NB4 (cell line): ENCODE measurements at regions not wholly inside any gene's neighbourhood (a gene's known extent, or its start where the extent isn't known, plus 50 kb on each side); places are given as distances from the start of the nearest gene placed in this dataset.

Experiments
- DNase-seq: peaks from one replicate; pipeline ENCODE4 v3.0.0; 2010; ENCODE audit warnings: low read depth
- H3K4me3 ChIP-seq: one replicate; pipeline ENCODE4 v1.5.1; 2011; ENCODE audit warnings: mild to moderate bottlenecking, low read depth, low read length, moderate library complexity
- CTCF ChIP-seq: IDR thresholded peaks from one replicate; pipeline ENCODE4 v1.5.1; 2012; ENCODE audit warnings: low read depth, low read length
- MAX ChIP-seq: IDR thresholded peaks from 2 replicates; pipeline ENCODE4 v1.6.1; 2011; ENCODE audit warnings: low read depth, low read length
- MYC ChIP-seq: IDR thresholded peaks from 2 replicates; pipeline ENCODE4 v1.6.1; 2011; ENCODE audit warnings: low read depth, low read length
- POLR2A ChIP-seq: IDR thresholded peaks from 2 replicates; pipeline ENCODE4 v1.6.1; 2011; ENCODE audit warnings: mild to moderate bottlenecking; ENCODE audit not compliant: insufficient read length; ENCODE audit errors: extremely low read depth

GRCh38 chr17:70021726-70022125 is 53.3 kb upstream of the KCNJ16 start:
- DNase-seq, result no peak
- H3K4me3 ChIP-seq, result no peak overlapping the region
- TF ChIP-seq CTCF, result no peak
- TF ChIP-seq POLR2A, result no peak
- TF ChIP-seq MAX, result no peak
- no peak for TF ChIP-seq MYC

GRCh38 chr17:70022175-70022574 is 52.9 kb upstream of the KCNJ16 start:
- TF ChIP-seq MAX, result no peak
- TF ChIP-seq POLR2A, result no peak
- no peak for TF ChIP-seq CTCF
- no peak for TF ChIP-seq MYC
- no peak overlapping the region for H3K4me3 ChIP-seq
- no peak for DNase-seq

- no peak overlapping the region for H3K4me3 ChIP-seq
- TF ChIP-seq MYC, result no peak
- no peak for DNase-seq
These were observed 50.8 kb upstream of the KCNJ16 start for GRCh38 chr17:70024253-70024652.
